ENCODE measurements at regions not wholly inside any gene's neighbourhood (a gene's known extent, or its start where the extent isn't known, plus 50 kb on each side); places are given as distances from the start of the nearest gene placed in this dataset.
"Not testable (repeated sequence)": the region's sequence is repeated elsewhere in the genome, so short reads cannot be mapped to it uniquely, and the experiment has no call there.

- DNase-seq (ENCODE audit: insufficient read length, low spot score) (no peak), FAIRE-seq (no peak)
Observed at GRCh38 chr3:118231578-118231977, 803.1 kb downstream of the IGSF11 start.

GRCh38 chr3:118239253-118239652 is 795.4 kb downstream of the IGSF11 start:
- FAIRE-seq (no peak), DNase-seq (ENCODE audit: insufficient read length, low spot score) (no peak)

DNA sequence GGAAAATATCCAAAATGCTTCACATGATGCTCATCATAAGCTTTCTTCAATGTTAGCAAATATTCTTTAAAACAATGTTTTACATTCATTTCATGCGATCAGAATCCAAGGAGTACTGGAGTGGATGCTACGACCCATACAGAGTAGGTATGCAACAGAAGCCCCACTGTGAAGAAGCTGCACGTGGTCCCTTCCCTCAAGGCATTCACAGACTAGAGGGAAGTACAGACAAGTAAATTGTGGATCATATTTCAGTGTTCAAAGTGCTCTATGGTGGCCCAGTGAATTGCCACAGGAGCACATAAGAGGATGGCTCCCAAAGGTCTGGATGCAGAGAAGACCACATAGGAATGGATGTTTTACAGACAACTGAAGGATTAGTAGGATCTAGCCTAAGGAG is 789.9 kb downstream of the IGSF11 start:
- no peak for FAIRE-seq

DNA sequence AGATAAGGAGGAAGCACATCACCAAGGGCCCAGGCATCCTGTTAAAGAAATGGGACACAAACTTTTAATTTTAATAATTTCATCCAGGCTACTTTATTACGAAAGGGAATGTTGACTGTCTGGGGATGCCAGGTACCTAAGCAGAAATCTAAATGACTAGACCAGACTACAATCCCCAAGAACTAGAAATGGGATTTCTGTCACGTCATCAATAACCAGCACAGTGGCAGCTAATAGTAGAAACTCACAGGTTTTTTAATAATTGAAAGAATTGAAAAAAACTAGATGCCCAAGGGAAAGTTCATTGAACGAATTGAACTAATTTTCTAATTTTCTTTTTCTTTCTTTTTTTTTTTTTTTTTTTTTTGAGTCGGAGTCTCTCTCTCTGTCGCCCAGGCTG is 789.3 kb downstream of the IGSF11 start:
- DNase-seq (ENCODE audit: insufficient read length, low spot score) (no peak), FAIRE-seq (no peak)

More for the DNA sequence above, 789.9 kb downstream of the IGSF11 start:
- no peak for DNase-seq (ENCODE audit: insufficient read length, low spot score)

DNA sequence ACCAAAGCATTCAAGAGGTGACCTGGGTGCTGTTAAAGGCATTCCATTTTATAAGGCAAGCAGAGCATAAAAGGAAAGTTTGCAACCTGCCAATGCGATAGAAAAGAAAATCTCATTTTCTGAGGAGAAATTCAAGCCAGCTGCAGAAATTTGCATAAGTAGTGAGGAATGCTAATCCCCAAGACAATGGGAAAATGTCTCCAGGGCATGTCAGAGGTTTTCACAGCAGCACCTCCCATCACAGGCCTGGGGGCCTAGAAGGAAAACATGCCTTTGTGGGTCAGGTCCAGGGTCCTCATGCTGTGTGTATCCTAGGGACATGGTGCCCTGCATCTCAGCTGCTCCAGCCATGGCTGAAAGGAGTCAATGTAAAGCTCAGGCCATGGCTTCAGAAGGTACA is 775.8 kb downstream of the IGSF11 start:
- not testable (repeated sequence) for DNase-seq (ENCODE audit: insufficient read length, low spot score); FAIRE-seq

DNA sequence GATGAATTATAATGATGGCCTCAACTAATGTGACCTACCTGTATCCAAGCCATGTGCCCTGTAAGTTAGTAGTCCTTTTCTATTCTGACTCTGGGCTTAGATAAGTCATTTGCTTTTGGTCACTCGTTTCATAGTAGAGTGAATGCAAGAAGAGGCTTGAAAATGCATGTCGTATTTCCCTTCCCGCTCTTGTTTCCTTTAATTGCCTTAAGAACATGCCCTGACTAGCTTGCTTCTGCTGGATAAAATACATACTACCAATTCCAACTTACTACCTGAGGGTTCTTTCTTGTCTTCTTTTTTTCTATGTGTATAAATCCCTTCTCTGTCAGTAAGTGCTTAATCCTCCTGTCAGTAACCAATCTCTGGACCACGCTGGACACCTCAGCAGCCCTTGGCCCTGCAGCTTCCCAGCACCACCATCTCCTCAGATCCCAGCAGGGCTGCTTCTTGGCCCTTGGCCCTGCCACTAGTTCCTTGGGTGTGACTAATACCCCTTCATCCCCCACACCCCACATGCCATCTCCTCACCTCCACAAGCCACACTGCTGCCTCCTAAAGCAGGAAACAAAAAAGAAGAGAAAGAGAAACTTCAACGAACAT is 771.7 kb downstream of the IGSF11 start:
- DNase-seq (ENCODE audit: insufficient read length, low spot score) = no peak
- no peak for FAIRE-seq

DNA sequence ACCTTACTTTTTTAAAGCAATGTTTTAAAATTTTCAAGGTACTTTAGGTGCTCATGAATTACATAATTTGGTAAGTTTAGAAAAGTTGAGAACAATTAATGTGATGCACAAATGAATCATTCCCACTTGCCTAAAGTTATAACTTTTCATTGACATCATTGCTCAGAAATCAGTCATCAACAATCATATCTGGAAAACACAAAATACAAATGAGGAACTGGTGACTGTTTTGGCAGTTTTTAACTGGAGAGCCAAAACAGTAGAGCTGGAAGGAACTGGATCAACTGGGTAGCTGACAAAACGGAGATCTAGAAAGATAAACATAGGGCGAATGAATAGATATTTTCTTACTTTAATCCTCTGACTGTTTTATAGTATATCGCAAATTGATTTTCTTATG is 767.1 kb downstream of the IGSF11 start:
- FAIRE-seq (no peak), DNase-seq (ENCODE audit: insufficient read length, low spot score) (no peak)

- FAIRE-seq (no peak), DNase-seq (ENCODE audit: insufficient read length, low spot score) (no peak)
Observed at GRCh38 chr3:118269537-118270125, 765.0 kb downstream of the IGSF11 start.

GRCh38 chr3:118272991-118273390 is 761.7 kb downstream of the IGSF11 start:
- FAIRE-seq (no peak), DNase-seq (ENCODE audit: insufficient read length, low spot score) (no peak)

GRCh38 chr3:118277814-118278213 is 756.8 kb downstream of the IGSF11 start:
- FAIRE-seq (no peak), DNase-seq (ENCODE audit: insufficient read length, low spot score) (no peak)

DNA sequence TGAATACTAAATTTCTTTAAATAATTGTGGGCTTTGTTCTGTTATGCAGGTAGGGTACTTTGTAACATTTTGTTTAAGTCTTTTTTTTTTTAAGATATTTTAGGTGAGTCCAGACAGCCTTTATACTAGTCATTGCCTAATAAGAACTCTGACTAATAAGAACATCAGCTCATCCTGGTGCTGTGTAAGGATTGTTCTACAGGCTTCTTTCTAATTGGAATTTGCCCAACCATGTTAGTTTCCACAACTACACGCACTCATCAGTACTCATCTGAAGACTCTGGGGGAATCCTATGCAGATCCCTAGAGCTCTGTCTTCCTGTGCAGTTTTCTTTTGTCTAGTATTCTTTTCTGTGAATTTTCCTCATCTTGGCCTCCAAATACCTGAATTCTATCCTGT is 741.8 kb downstream of the IGSF11 start:
- no peak for FAIRE-seq

GRCh38 chr3:118298133-118298532 is 736.5 kb downstream of the IGSF11 start:
- FAIRE-seq = no peak
- no peak for DNase-seq (ENCODE audit: insufficient read length, low spot score)

More for the DNA sequence above, 741.8 kb downstream of the IGSF11 start:
- no peak for DNase-seq (ENCODE audit: insufficient read length, low spot score)

GRCh38 chr3:118304557-118304956 is 730.1 kb downstream of the IGSF11 start:
- no peak for DNase-seq (ENCODE audit: insufficient read length, low spot score)
- no peak for FAIRE-seq

GRCh38 chr3:118332699-118333098 is 701.9 kb downstream of the IGSF11 start:
- DNase-seq (ENCODE audit: insufficient read length, low spot score) (no peak), FAIRE-seq (no peak)

GRCh38 chr3:118337649-118338048 is 697.0 kb downstream of the IGSF11 start:
- no peak for FAIRE-seq

DNA sequence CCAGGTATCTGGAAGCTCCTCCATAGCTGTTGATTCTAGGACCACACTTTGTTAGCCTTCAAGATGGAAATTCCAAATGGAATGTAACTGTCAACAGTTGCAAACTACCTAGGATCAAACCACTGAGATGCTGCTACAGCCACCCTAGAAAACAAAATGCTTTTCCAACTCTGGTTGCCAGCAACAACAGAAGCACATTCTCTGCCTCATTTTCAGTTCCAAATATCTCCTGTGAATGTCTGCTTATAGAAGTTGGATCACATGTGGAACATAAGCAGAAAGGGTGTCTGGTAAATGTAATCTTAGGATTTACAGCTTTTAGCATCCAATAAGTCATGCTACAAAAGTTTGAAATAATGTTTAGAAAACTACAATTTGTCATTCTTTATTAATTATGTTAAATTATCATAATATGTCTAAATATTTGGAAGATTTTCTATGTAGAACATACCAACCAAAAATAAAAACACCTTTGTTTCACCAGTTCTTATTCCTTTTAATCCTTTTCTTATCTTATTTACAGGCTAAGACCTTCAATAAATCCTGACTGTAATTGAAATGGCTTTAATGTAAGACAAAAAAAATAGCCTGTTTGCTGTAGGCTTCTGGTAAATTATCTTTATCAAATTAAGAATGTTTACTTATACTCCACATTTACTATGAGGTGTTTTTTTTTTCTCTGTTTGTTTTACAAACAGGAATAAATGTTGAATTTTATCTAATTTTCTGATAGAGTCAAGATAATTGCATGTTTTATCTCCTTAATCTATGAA is 687.1 kb downstream of the IGSF11 start:
- FAIRE-seq (no peak), DNase-seq (ENCODE audit: insufficient read length, low spot score) (no peak)

More at GRCh38 chr3:118337649-118338048, 697.0 kb downstream of the IGSF11 start:
- no peak for DNase-seq (ENCODE audit: insufficient read length, low spot score)

GRCh38 chr3:118348169-118348557 is 686.5 kb downstream of the IGSF11 start:
- FAIRE-seq = no peak

DNA sequence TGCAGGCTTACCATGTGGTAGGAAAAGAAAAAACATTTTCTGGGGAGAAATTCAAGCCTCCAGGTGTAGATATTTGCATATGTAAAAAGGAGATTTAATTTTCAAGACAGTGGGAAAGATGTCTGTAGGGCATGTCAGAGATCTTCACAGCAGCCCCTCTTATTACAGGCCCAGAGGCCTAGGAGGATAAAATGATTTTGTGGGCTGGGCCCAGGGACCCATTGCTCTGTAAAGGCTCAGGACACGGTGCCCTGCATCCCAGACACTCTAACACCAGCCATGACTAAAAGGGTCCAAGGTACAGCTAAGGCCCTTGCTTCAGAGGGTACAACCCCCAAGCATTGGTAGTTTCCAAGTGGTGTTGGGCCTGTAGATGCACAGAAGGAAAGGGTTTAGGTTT is 680.1 kb downstream of the IGSF11 start:
- no peak for DNase-seq (ENCODE audit: insufficient read length, low spot score)
- no peak for FAIRE-seq

More at GRCh38 chr3:118348169-118348557, 686.5 kb downstream of the IGSF11 start:
- no peak for DNase-seq (ENCODE audit: insufficient read length, low spot score)

- FAIRE-seq = no peak
Observed at GRCh38 chr3:118369892-118370491, 664.7 kb downstream of the IGSF11 start.

DNA sequence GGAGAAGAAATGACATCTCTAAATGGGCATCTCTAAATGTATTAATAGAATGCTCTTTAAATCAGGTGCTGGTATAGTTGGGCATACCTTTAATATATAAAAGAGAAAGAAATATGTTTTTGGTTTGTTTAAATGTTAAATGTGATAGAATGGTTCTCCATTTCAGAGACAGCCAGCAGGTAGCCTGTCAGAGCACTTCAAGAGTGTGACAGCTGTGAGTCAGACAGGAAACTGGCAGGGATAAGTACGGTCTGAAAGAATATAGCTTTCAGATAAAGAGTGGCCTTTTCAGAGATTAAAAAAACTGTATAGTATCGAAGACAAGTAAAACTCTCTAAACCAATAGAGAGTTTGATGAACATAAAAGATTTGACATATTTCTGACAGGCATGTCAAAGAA is 654.1 kb downstream of the IGSF11 start:
- FAIRE-seq (no peak), DNase-seq (ENCODE audit: insufficient read length, low spot score) (no peak)

More at GRCh38 chr3:118369892-118370491, 664.7 kb downstream of the IGSF11 start:
- no peak for DNase-seq (ENCODE audit: insufficient read length, low spot score)

GRCh38 chr3:118396491-118396890 is 638.2 kb downstream of the IGSF11 start:
- FAIRE-seq = no peak

More at GRCh38 chr3:118396491-118396890, 638.2 kb downstream of the IGSF11 start:
- DNase-seq (ENCODE audit: insufficient read length, low spot score) = no peak
